Activated naive CD4-positive, alpha-beta T cell treated with anti-CD3 and anti-CD28 coated beads, Interleukin-2, amount 50 U/mL, for 24 hours (primary cell): ENCODE measurements at regions not wholly inside any gene's neighbourhood (a gene's known extent, or its start where the extent isn't known, plus 50 kb on each side); places are given as distances from the start of the nearest gene placed in this dataset.

Source experiments
- H3K27ac Mint-ChIP-seq: one replicate; pipeline ENCODE4 v1.8.0; 2021; ENCODE audit warnings: mild to moderate bottlenecking, mixed read lengths
- H3K27me3 Mint-ChIP-seq: one replicate; pipeline ENCODE4 v1.8.0; 2021; ENCODE audit warnings: mixed read lengths
- H3K36me3 Mint-ChIP-seq: one replicate; pipeline ENCODE4 v1.8.0; 2021; ENCODE audit warnings: mixed read lengths
- H3K4me1 Mint-ChIP-seq: one replicate; pipeline ENCODE4 v1.8.0; 2021; ENCODE audit warnings: mixed read lengths
- H3K4me3 Mint-ChIP-seq: one replicate; pipeline ENCODE4 v1.8.0; 2021; ENCODE audit warnings: mild to moderate bottlenecking, mixed read lengths
- H3K9me3 Mint-ChIP-seq: one replicate; pipeline ENCODE4 v1.8.0; 2021; ENCODE audit warnings: mixed read lengths

DNA sequence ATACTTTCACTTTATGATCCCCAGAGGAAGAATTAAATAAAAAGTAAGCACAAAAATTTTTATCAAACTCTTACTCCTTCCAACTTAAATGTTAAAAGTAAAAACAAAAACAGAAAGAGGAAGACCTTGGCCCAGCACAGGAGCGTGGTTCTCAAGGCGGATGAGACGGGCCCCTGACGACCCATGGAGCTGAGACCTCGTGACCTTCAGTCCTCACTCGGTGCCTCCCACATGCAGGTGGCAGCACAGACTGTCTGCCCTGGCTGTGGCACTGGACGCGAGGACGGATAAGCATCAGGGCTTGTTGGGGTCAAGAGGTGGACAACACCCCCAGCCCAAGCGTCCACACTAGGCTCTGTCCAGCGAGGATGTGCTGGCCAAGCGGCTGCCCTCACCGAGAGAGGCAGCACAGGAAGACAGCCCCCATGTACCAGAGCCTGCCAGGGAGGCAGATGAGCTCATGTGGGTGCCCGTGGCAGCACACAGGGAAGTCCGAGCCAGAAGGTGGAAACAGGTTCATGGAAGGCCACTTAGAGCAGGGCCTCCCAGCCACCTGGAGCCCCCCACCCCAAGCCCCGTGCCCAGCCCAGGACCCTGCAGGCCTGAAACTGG is 1389.8 kb downstream of the TBC1D22A start:
- Mint-ChIP-seq H3K27me3 (no peaks in the 10 kb centered on the region), H3K4me1 (no peaks in the 10 kb centered on the region), H3K27ac (no peak overlapping the region), H3K9me3 (no peaks in the 10 kb centered on the region), H3K36me3 (no peaks in the 10 kb centered on the region), H3K4me3 (no peak overlapping the region)

DNA sequence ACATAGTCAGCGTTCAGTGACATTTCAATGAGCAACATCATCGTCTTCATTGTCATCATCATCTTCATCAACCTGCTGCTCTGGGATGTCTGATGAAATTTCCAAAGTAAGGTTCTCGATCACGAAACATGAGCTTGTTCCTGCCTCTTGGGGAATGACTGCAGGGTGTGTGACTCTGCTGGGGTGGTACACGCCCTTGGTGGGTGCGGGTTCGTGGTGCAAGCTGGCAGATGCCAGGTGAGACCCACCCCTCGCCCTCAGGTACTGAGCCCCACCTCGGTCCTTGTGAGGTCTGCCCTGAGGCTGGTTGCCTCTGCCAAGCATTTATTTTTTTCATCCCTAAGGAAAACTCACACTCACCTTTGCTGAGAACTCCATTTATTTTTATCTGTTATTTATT is 1389.2 kb downstream of the TBC1D22A start:
- Mint-ChIP-seq H3K27ac (no peak overlapping the region), H3K36me3 (no peaks in the 10 kb centered on the region), H3K27me3 (no peaks in the 10 kb centered on the region), H3K4me1 (no peaks in the 10 kb centered on the region), H3K9me3 (no peaks in the 10 kb centered on the region), H3K4me3 (no peak overlapping the region)

DNA sequence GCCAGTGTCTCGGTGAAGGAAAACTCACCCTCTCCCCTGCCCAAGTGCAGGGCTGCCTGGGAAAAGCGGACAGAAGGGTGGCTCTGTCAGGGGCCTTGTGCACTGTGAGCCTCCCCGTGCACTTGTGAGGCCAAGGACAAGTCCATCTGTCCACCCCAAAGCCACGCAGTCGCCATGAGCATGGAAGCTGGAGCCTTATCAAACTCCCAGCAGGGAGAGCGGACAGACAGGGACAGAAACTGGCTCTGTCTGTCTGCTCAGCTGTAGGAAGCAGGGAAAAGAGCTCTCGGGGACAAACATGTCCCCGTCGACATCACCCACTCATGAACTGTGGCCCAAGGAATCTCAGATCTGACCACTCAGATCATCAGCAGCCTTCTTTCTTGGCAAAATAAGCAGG is 1385.4 kb downstream of the TBC1D22A start:
- no peaks in the 10 kb centered on the region for H3K9me3 Mint-ChIP-seq
- H3K27me3 Mint-ChIP-seq = peaks cover 4% of the 10 kb centered on the region
- no peak overlapping the region for H3K4me3 Mint-ChIP-seq
- H3K4me1 Mint-ChIP-seq = no peaks in the 10 kb centered on the region
- H3K36me3 Mint-ChIP-seq = no peaks in the 10 kb centered on the region
- H3K27ac Mint-ChIP-seq = no peak overlapping the region

DNA sequence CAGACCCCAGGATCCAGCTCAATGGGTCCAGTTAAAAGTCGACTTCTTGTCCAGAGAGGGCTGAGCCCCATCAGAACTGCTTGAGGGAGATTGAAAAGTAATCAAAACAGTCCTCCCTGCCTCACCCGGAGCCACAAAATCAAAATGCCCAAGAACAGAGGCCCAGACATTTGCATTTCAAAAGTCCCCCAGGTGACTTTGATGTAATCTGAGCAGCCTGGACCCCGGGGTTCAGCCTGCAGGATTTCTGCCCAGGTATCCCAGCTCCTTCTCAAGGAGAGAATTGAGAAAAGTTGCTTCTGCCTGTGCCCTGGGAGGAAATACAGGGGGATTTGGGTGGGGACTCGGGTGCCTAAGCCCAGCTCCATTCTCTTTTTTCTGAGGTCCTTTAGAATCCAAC is 1385.0 kb downstream of the TBC1D22A start:
- no peaks in the 10 kb centered on the region for H3K9me3 Mint-ChIP-seq
- peaks cover 4% of the 10 kb centered on the region for H3K27me3 Mint-ChIP-seq

DNA sequence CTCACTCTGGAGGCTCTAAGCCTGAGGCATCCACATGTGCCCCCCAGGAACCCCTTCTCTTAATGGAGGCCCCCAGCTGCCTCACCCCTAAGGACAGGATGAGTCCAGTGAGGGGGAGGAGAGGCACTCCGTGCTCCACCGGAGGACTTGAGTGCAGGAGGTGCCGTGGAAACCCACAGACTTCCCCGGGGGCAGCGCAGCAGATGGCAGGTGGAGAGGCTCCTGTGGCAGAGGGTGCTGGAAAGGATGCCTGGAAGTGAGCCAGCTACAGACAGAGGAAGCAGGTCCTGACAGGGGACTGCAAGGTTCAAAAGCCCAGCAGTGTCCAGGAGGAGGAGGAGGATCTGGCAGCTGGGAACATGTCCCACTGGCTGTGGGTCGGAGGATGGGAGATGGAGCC is 1384.0 kb downstream of the TBC1D22A start:
- Mint-ChIP-seq H3K4me3 (no peak overlapping the region), H3K27me3 (peaks cover 6% of the 10 kb centered on the region), H3K4me1 (no peaks in the 10 kb centered on the region), H3K9me3 (no peaks in the 10 kb centered on the region), H3K36me3 (no peaks in the 10 kb centered on the region), H3K27ac (no peak overlapping the region)

More for the DNA sequence above, 1385.0 kb downstream of the TBC1D22A start:
- H3K27ac Mint-ChIP-seq = no peak overlapping the region
- H3K4me3 Mint-ChIP-seq = no peak overlapping the region
- no peaks in the 10 kb centered on the region for H3K4me1 Mint-ChIP-seq
- H3K36me3 Mint-ChIP-seq = no peaks in the 10 kb centered on the region

DNA sequence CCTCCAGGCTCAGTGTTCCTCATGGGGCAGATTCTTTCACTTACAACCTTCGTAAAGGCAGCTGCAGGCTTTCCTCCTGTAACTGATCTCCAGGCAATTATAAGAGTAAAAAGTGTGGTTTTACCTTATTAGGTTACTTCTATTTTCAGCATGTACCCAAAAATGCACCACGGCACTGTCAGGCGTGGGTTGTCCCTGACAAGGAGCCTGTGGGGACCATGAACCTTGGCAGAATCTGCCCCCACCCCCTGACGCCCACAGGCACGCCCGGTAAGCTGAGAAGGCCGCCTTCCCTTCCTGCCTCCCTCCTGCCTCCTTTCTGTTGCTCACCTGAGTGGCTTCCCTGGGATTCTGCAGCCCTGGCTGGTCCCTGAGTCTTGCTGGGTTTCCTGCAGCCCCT is 1383.3 kb downstream of the TBC1D22A start:
- H3K9me3 Mint-ChIP-seq = no peaks in the 10 kb centered on the region
- no peak overlapping the region for H3K27ac Mint-ChIP-seq
- H3K36me3 Mint-ChIP-seq = no peaks in the 10 kb centered on the region
- peaks cover 6% of the 10 kb centered on the region for H3K27me3 Mint-ChIP-seq
- no peaks in the 10 kb centered on the region for H3K4me1 Mint-ChIP-seq
- H3K4me3 Mint-ChIP-seq = no peak overlapping the region

DNA sequence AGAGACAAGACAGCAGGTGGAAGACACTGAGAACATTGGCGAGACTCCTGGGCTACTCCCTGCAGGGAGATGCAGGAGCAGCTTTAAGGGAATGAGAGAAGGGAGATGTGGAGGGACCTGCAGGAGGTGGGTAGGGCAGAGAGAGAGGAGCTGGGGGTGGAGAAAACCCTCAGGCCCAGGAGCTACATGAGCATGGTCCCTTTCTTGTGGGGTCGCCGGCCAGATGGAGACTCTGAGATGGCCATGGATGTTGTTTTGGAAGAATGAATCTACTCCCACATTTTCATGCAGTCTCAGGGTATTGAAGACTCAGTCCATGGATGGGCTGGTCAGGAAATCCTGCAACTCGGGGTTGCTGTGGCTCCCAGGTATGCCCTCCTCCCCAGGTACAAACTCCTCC is 1381.9 kb downstream of the TBC1D22A start:
- no peak overlapping the region for H3K4me3 Mint-ChIP-seq
- no peak overlapping the region for H3K27ac Mint-ChIP-seq
- H3K9me3 Mint-ChIP-seq = no peaks in the 10 kb centered on the region
- H3K4me1 Mint-ChIP-seq = no peaks in the 10 kb centered on the region
- H3K36me3 Mint-ChIP-seq = no peaks in the 10 kb centered on the region
- peaks cover 6% of the 10 kb centered on the region for H3K27me3 Mint-ChIP-seq

DNA sequence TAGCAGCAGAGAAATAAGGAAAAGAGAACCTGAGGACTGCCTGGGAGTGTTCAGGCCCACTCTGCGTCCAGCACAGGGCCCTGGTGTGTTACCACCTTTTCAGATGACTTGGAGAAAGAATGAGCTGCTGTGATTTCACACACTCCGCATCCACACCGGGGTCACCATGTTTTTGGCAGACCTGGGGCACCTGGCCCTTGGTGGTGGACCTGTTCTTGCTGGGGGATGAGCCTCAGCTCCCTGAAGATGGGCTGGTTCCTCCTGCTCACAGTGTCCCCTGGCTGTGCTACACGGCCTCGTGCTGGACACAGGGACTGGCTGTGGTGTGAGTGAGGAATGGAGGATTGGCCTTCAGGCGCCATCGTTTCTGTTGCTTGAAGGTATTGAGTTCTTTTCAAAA is 1381.4 kb downstream of the TBC1D22A start:
- Mint-ChIP-seq H3K4me1 (peaks cover under 1% of the 10 kb centered on the region), H3K36me3 (no peaks in the 10 kb centered on the region), H3K4me3 (no peak overlapping the region), H3K27me3 (peaks cover 6% of the 10 kb centered on the region), H3K27ac (no peak overlapping the region), H3K9me3 (no peaks in the 10 kb centered on the region)

DNA sequence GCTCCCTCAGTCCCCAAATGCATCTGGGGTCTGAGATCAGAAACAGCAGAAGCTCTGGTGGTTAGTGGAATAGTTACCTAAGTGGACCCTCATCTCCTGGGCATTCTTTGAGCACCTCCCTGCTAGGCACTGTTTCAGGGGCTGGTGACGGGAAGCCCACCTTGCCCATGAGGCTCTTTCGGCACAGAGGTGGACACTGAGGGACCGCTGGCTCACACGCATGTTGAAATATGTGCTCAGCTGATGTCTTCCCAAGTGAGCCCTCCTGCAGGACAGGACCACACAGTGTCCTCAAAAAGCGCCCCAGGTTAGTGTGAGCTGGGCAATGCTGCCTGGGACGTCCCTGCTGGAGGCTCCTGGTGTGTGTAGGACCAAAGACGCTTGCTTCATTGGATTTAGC is 1379.9 kb downstream of the TBC1D22A start:
- Mint-ChIP-seq H3K36me3 (no peaks in the 10 kb centered on the region), H3K4me3 (no peak overlapping the region), H3K9me3 (no peaks in the 10 kb centered on the region), H3K4me1 (peaks cover 5% of the 10 kb centered on the region), H3K27me3 (peaks cover 6% of the 10 kb centered on the region), H3K27ac (no peak overlapping the region)

DNA sequence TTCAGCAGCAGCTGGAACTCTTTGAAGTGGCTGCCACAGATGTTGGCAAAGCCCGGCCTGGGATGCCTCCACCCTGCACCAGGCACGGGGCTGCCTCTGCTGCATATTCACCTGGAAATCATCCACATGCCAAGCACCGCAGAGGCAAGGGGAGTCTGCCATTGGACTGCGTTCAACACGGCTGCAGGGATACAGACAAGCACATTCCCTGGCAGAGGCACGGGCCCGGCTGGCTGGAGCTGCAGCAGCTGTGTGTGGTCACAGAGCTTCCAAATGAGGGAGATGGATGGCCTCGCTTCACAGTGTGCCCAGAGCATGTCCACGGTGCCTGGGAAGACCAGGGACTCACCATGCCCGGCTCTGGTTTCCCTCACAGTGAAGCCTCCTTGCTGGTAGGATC is 1378.9 kb downstream of the TBC1D22A start:
- H3K9me3 Mint-ChIP-seq = no peaks in the 10 kb centered on the region
- no peak overlapping the region for H3K4me3 Mint-ChIP-seq
- no peaks in the 10 kb centered on the region for H3K36me3 Mint-ChIP-seq
- peaks cover 6% of the 10 kb centered on the region for H3K27me3 Mint-ChIP-seq
- no peak overlapping the region for H3K27ac Mint-ChIP-seq
- peaks cover 5% of the 10 kb centered on the region for H3K4me1 Mint-ChIP-seq

DNA sequence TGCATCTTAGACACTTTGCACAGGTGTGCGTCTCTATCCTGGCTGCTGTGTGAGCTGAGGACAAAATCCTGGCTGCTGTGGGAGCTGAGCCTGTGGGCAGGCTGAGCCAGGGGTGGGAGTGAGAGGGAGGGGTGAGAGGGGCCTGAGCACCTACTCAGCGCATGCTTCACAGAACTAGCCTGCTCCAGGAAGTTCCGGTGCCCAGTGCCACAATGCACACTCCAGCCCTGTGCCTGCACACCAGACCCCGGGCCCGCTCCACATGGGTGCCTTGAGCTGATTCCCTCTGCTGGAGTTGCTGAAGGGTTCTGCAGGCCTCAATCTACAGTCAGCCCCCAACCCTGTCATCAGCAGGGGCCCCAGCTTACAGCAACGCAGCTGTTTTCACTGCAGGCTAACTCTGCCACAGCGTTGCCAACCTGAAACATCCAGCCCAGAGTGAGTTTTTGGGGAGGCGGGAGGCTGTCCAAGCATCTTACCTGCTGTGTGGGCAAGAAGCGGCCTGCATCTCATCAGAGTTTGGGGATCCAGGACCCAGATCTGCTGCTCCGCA is 1377.9 kb downstream of the TBC1D22A start:
- Mint-ChIP-seq H3K36me3 (no peaks in the 10 kb centered on the region), H3K4me3 (no peak overlapping the region), H3K27me3 (peaks cover 6% of the 10 kb centered on the region), H3K4me1 (peaks cover 5% of the 10 kb centered on the region), H3K27ac (no peak overlapping the region), H3K9me3 (no peaks in the 10 kb centered on the region)

DNA sequence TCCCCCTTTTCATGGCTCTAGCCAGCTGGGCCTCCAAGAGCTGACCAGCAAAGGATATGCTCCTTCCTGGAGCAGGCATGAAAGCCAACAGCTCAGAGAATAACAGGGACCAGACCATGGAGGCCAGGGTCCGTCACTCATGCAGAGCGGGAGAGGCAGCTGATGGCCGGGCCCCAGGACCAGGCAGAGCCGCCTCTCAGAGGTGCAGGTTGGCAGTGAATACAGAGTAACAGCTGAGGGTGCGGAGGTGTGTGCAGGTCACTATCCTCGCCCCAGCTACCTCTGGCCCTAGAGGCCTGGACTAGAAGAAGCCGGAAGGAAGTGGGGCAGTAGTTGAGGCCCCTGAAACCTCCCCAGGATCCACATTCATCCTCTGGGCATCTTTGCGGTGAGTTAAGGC is 1377.3 kb downstream of the TBC1D22A start:
- no peaks in the 10 kb centered on the region for H3K36me3 Mint-ChIP-seq
- H3K27ac Mint-ChIP-seq = no peak overlapping the region
- H3K4me3 Mint-ChIP-seq = no peak overlapping the region

DNA sequence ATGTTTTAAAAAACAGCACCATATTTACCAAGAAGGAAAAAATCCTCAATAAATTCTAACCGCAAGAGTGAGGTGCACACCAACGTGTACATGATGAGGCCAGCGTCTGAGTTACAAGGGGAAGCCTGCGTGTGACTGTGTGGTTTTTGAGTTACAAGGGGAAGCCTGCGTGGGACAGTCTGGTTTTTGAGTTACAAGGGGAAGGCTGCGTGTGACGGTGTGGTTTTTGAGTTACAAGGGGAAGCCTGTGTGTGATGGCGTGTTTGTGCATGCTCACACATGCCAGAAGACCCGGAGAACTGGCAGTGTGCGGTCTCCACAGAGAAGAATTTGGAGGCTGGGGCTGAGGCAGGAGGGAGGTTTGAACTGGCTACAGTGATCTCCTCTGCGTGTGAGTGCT is 1376.4 kb downstream of the TBC1D22A start:
- Mint-ChIP-seq H3K36me3 (no peaks in the 10 kb centered on the region), H3K4me3 (no peak overlapping the region)

More for the DNA sequence above, 1377.3 kb downstream of the TBC1D22A start:
- H3K4me1 Mint-ChIP-seq = peaks cover 5% of the 10 kb centered on the region
- no peaks in the 10 kb centered on the region for H3K9me3 Mint-ChIP-seq
- H3K27me3 Mint-ChIP-seq = peaks cover 6% of the 10 kb centered on the region

DNA sequence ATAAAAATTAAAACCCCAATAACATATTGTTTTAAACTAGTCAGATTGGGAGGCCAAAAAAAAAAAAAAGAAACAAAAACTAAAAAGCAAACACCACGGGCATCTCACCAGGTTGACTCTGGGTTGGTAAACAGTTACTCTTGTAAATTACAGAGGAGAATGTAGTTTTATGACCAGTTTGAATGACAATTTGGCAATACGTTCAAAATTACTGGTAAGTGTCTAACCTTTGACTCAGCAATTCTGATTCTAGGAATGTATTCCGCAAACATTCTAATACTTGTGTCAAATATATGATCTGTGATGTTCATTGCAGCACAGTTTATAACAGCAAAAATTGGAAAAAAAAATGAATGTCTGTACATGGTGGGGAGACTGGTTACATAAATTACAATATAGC is 1376.0 kb downstream of the TBC1D22A start:
- peaks cover 4% of the 10 kb centered on the region for H3K27me3 Mint-ChIP-seq
- peaks cover 5% of the 10 kb centered on the region for H3K4me1 Mint-ChIP-seq
- H3K27ac Mint-ChIP-seq = no peak overlapping the region
- H3K36me3 Mint-ChIP-seq = no peaks in the 10 kb centered on the region
- H3K9me3 Mint-ChIP-seq = no peaks in the 10 kb centered on the region
- H3K4me3 Mint-ChIP-seq = no peak overlapping the region

More for the DNA sequence above, 1376.4 kb downstream of the TBC1D22A start:
- H3K27me3 Mint-ChIP-seq = peaks cover 4% of the 10 kb centered on the region
- H3K27ac Mint-ChIP-seq = no peak overlapping the region
- H3K4me1 Mint-ChIP-seq = peaks cover 5% of the 10 kb centered on the region
- no peaks in the 10 kb centered on the region for H3K9me3 Mint-ChIP-seq

DNA sequence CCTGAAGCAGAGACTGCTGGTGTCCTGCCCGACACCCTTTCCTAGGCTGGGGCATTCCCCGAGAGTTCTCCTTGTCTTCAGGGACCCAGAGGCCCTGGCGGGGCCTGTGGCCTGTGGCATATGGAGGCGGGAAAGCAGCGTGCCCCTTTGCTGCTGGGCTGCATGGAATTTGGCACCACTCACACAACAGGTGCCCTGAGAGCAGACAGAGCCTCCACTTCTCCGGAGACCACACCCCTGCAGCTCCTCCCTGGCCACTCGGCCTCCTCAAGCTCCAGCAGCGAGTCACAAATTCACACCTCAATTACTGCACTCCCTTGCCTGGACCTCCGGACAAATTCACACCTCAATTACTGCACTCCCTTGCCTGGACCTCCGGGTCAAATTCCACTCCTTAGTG is 1375.2 kb downstream of the TBC1D22A start:
- Mint-ChIP-seq H3K27me3 (peaks cover 1% of the 10 kb centered on the region), H3K4me3 (no peak overlapping the region), H3K27ac (no peak overlapping the region), H3K4me1 (peaks cover 5% of the 10 kb centered on the region), H3K36me3 (no peaks in the 10 kb centered on the region), H3K9me3 (no peaks in the 10 kb centered on the region)

DNA sequence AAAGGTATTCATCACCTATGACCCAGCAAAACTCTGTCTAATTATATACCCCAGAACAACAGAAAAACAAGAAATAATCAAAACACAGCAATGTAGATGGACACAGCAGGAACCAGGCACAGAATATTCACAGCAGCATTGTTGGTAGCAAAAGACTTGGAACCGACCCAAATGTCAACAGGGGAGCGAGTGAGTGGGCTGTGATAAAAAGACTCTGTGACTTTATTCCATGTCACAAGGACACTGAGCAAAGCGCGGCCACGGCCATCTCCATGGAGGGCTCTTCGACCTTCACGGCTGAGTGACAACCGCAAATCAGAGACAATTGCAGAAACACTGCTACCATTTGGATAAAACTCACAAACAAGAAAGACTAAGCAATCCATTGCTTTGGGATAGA is 1373.1 kb downstream of the TBC1D22A start:
- Mint-ChIP-seq H3K4me3 (no peak overlapping the region), H3K27ac (no peak overlapping the region), H3K4me1 (peaks cover 5% of the 10 kb centered on the region), H3K36me3 (no peaks in the 10 kb centered on the region), H3K9me3 (no peaks in the 10 kb centered on the region), H3K27me3 (peaks cover 3% of the 10 kb centered on the region)

DNA sequence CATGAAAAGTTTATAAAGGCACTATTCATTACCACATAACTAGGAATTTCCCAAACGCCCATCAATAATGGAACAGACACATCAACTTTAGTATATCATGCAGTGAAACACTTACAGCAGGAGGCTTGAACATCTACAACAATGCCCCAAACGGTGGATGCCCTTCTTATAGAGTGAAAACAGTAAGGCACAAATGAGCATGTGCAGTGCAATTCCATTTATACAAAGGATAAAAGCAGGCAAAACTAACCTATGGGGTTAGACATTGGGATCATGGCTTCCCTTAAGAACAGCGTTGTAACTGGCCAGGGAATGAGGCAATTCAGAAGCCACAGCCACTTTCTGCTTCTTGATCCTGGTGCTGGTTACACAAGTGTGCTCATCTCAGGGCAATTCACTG is 1363.0 kb downstream of the TBC1D22A start:
- Mint-ChIP-seq H3K27me3 (peaks cover 15% of the 10 kb centered on the region), H3K27ac (no peak overlapping the region), H3K36me3 (no peaks in the 10 kb centered on the region), H3K9me3 (no peaks in the 10 kb centered on the region), H3K4me1 (no peaks in the 10 kb centered on the region), H3K4me3 (no peak overlapping the region)
